ENCODE measurements at regions not wholly inside any gene's neighbourhood (a gene's known extent, or its start where the extent isn't known, plus 50 kb on each side); places are given as distances from the start of the nearest gene placed in this dataset.

DNA sequence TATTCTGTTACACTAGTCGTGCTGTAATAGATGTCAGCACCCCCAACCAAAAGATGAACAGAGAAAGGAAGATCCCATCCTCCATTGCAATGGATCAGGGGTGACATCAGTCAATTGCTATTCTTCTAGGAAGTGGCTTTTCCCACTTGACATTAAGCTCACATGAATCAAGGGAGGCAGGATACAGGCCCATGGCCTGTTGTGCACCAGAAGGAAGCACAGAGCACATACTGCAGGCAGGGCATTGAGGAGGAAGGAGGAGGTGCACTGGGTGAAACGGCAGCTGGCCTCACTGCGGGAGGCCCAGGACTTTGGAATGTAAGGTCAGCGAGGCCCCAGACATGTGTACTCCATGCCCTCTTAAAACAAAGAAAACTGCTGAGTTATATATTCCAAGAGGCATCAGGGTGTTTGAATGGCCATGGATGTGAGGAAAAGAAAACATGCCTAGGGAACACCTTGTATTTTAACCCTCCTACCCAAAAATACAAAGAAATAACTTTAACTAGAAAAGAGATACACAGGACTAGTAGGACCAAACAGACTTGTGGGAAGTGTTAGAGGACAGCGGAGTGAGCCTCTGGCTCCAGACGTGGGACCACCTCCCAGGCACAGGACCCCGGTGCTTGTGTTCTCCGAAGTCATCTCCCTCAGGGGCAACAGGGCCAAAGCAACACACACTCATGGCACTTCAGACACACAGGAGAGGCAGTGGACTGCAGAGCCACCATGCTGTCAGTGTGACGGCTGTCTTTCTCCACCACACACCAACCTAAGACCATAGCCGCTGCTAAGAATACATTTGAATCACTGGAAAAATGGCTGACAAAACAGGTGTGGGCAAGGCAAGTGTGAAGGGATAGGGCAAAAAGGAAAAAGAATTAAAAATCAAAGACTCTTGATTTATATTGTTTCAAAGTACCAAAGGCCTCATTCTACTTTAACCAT is 51.4 kb upstream of the RIOK3 start:
- peak; percentile 63 for ATAC-seq
- TF ChIP-seq, protein P1, sequence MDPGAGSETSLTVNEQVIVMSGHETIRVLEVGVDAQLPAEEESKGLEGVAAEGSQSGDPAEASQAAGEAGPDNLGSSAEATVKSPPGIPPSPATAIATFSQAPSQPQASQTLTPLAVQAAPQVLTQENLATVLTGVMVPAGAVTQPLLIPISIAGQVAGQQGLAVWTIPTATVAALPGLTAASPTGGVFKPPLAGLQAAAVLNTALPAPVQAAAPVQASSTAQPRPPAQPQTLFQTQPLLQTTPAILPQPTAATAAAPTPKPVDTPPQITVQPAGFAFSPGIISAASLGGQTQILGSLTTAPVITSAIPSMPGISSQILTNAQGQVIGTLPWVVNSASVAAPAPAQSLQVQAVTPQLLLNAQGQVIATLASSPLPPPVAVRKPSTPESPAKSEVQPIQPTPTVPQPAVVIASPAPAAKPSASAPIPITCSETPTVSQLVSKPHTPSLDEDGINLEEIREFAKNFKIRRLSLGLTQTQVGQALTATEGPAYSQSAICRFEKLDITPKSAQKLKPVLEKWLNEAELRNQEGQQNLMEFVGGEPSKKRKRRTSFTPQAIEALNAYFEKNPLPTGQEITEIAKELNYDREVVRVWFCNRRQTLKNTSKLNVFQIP (CRISPR knock-in tag; IDR thresholded peaks at IDR 0.05; ENCODE audit: borderline replicate concordance, low read depth): no peak
- no peak for TF ChIP-seq ZC3H10 (CRISPR knock-in tag; IDR thresholded peaks at IDR 0.05)
